AML-193 (cell line): ENCODE measurements at regions not wholly inside any gene's neighbourhood (a gene's known extent, or its start where the extent isn't known, plus 50 kb on each side); places are given as distances from the start of the nearest gene placed in this dataset.
A peak's percentile ranks its signal among the peaks of the same experiment; 100 is the strongest.

Experiments used
- DNase-seq, 2 experiments: peaks; one replicate each; lab custom pipeline; 2025; lab: John Stamatoyannopoulos, UW

- no peak for DNase-seq
These were observed 457.9 kb downstream of the FGF9 start for GRCh38 chr13:22128441-22129408.

- no peak for DNase-seq
These were observed 459.4 kb downstream of the FGF9 start for GRCh38 chr13:22130254-22130653.

GRCh38 chr13:22134261-22134660 is 463.4 kb downstream of the FGF9 start:
- DNase-seq = no peak

GRCh38 chr13:22135446-22135845 is 464.6 kb downstream of the FGF9 start:
- no peak for DNase-seq

GRCh38 chr13:22137361-22138050 is 466.6 kb downstream of the FGF9 start:
- DNase-seq = no peak

GRCh38 chr13:22138947-22139346 is 468.1 kb downstream of the FGF9 start:
- no peak for DNase-seq

GRCh38 chr13:22141716-22142115 is 470.8 kb downstream of the FGF9 start:
- DNase-seq = no peak

GRCh38 chr13:22143671-22144070 is 472.8 kb downstream of the FGF9 start:
- no peak for DNase-seq

- DNase-seq = no peak
These were observed 473.9 kb downstream of the FGF9 start for GRCh38 chr13:22144806-22145205.

- no peak for DNase-seq
These were observed 477.3 kb downstream of the FGF9 start for GRCh38 chr13:22148187-22148586.

- DNase-seq = no peak
These were observed 481.9 kb downstream of the FGF9 start for GRCh38 chr13:22152751-22153150.

GRCh38 chr13:22154041-22154440 is 483.2 kb downstream of the FGF9 start:
- DNase-seq = no peak

GRCh38 chr13:22161871-22162270 is 491.0 kb downstream of the FGF9 start:
- no peak for DNase-seq

- peak; percentile 1 to 4 for DNase-seq
These were observed 492.0 kb downstream of the FGF9 start for GRCh38 chr13:22162889-22163288.

GRCh38 chr13:22168437-22169190 is 497.7 kb downstream of the FGF9 start:
- no peak for DNase-seq

- DNase-seq = no peak
These were observed 498.6 kb downstream of the FGF9 start for GRCh38 chr13:22169473-22169872.

- no peak for DNase-seq
These were observed 502.7 kb downstream of the FGF9 start for GRCh38 chr13:22173610-22174009.

- DNase-seq = no peak
These were observed 504.4 kb downstream of the FGF9 start for GRCh38 chr13:22175241-22175640.

- no peak for DNase-seq
These were observed 504.9 kb downstream of the FGF9 start for GRCh38 chr13:22175815-22176214.

- DNase-seq = no peak
These were observed 506.2 kb downstream of the FGF9 start for GRCh38 chr13:22176968-22177520.

GRCh38 chr13:22178878-22179277 is 508.0 kb downstream of the FGF9 start:
- DNase-seq = no peak

GRCh38 chr13:22187329-22187728 is 516.5 kb downstream of the FGF9 start:
- no peak for DNase-seq
